ENCODE measurements at regions not wholly inside any gene's neighbourhood (a gene's known extent, or its start where the extent isn't known, plus 50 kb on each side); places are given as distances from the start of the nearest gene placed in this dataset.

DNA sequence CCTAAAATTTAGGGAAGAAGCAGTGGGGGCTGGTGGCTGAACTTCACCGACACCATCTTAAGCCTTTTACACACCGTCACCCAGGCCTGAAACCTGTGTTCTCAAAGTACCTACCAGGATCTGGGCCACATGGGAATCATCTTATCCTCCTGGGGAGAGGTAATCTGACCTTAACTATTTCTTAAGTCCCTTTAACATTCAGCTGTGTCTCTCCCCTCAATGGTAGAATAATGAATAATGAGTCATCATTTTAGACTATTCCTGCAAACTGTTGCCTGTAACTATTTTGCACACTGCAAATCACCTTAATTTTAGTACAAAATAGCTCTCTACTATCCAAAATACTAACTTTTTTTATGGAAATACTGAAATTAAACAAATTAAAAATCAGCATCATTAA is 149.4 kb upstream of the KLF7 start:
- ChIA-PET CTCF (no interaction called here), POLR2A (no interaction called here)
- TF ChIP-seq NFRKB (IDR thresholded peaks at IDR 0.05) (no peak), BHLHE40 (IDR thresholded peaks at IDR 0.05; ENCODE audit: borderline replicate concordance) (no peak), ZNF384 (IDR thresholded peaks at IDR 0.05) (no peak), LEF1 (IDR thresholded peaks at IDR 0.05; ENCODE audit: borderline replicate concordance) (no peak), TARDBP (IDR thresholded peaks at IDR 0.05) (no peak), SUZ12 (IDR thresholded peaks at IDR 0.05) (no peak), FOXK2 (IDR thresholded peaks at IDR 0.05) (no peak), ARNT (IDR thresholded peaks at IDR 0.05) (no peak), ELF4 (IDR thresholded peaks at IDR 0.05) (no peak), CTBP1 (IDR thresholded peaks at IDR 0.05; ENCODE audit: borderline replicate concordance) (no peak), SP1 (IDR thresholded peaks at IDR 0.05) (no peak), HDGF (IDR thresholded peaks at IDR 0.05; ENCODE audit: borderline replicate concordance) (no peak), FOXM1 (IDR thresholded peaks at IDR 0.05; ENCODE audit: borderline replicate concordance) (no peak), FOXA1 (IDR thresholded peaks at IDR 0.05) (no peak), L3MBTL2 (conservative IDR thresholded peaks at IDR 0.05) (no peak)
- TF ChIP-seq, protein P1, sequence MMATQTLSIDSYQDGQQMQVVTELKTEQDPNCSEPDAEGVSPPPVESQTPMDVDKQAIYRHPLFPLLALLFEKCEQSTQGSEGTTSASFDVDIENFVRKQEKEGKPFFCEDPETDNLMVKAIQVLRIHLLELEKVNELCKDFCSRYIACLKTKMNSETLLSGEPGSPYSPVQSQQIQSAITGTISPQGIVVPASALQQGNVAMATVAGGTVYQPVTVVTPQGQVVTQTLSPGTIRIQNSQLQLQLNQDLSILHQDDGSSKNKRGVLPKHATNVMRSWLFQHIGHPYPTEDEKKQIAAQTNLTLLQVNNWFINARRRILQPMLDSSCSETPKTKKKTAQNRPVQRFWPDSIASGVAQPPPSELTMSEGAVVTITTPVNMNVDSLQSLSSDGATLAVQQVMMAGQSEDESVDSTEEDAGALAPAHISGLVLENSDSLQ (IDR thresholded peaks at IDR 0.05) = no peak
- no peak for DNase-seq (ENCODE audit: extremely low spot score)

DNA sequence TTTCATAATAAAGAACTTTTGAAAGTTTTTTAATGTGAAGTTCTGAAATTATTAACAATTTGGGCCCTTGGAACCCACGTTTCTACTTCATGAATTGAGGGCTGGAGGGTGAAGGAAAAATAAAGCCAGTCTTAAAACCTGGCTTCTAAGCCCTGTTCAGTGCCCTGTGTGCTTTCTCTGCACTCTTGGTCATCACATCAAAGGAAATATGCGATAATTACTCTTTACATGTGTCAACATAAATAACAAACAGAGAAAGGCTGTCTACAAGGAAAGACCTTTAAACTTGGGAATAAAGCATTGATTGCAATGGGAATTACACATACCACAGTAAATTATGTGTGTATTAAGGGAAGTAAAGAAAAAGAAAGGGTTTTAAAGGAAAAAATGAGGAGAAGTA is 150.7 kb upstream of the KLF7 start:
- no peak for DNase-seq (ENCODE audit: extremely low spot score)
- ChIA-PET CTCF (no interaction called here), POLR2A (no interaction called here)
- no peak for TF ChIP-seq ZNF384 (IDR thresholded peaks at IDR 0.05)
- no peak for TF ChIP-seq BHLHE40 (IDR thresholded peaks at IDR 0.05; ENCODE audit: borderline replicate concordance)
- no peak for TF ChIP-seq SUZ12 (IDR thresholded peaks at IDR 0.05)

DNA sequence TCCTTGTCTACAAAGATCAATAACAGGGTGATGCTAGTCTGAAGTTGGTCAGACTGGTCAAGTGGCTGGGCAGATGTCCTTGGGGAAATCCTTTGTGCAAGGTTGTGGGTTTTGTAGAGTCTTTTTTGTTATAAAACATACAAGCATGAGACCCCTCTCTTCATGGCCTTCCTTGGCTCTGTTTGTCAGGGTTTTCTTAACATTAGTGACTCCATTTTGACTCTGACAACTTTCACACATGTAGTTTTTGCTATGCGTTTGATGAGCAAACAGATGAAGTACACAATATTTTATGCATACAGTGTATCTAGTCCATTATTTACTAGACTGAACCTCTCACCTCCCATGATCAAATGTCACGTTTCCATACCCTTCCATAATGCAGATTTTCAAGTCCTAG is 151.2 kb upstream of the KLF7 start:
- TF ChIP-seq ARNT (IDR thresholded peaks at IDR 0.05) = no peak
- no peak for TF ChIP-seq FOXK2 (IDR thresholded peaks at IDR 0.05)
- TF ChIP-seq CTBP1 (IDR thresholded peaks at IDR 0.05; ENCODE audit: borderline replicate concordance) = no peak
- TF ChIP-seq BHLHE40 (IDR thresholded peaks at IDR 0.05; ENCODE audit: borderline replicate concordance) = no peak
- TF ChIP-seq FOXA1 (IDR thresholded peaks at IDR 0.05) = no peak
- TF ChIP-seq, protein P1 (IDR thresholded peaks at IDR 0.05) = no peak
- TF ChIP-seq L3MBTL2 (conservative IDR thresholded peaks at IDR 0.05) = no peak
- TF ChIP-seq LEF1 (IDR thresholded peaks at IDR 0.05; ENCODE audit: borderline replicate concordance) = no peak
- TF ChIP-seq ZNF384 (IDR thresholded peaks at IDR 0.05) = no peak
- TF ChIP-seq FOXM1 (IDR thresholded peaks at IDR 0.05; ENCODE audit: borderline replicate concordance) = no peak
- TF ChIP-seq ELF4 (IDR thresholded peaks at IDR 0.05) = no peak
- TF ChIP-seq NFRKB (IDR thresholded peaks at IDR 0.05) = no peak
- CTCF ChIA-PET = no interaction called here
- DNase-seq (ENCODE audit: extremely low spot score) = no peak
- POLR2A ChIA-PET = no interaction called here

DNA sequence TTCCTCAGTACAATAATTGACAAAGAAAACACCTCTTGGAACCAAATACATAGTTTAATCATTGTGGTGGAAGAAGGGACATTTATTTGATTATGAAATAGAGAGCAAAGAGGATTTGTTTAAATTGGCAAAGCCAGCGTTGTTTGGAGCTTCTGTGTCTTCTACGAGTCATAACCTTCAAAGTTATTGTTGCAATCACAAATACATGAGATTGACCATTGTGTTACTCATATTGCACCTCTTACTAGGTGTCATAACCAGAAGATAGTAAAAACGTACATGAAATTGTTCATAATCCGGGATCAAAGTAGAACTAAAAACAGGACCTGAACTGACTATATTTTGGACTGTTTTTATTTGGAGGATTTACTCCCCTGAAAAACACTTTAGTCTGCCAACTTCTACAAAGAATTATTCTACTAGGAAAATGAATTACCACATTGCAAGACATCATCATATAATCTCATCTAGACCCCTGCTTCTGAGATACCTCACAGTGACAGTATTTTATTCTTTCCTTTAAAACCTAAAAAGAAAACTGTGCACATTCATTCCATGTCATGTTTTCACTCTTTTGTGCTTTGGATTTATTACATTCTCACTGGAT is 151.7 kb upstream of the KLF7 start:
- POLR2A ChIA-PET = no interaction called here
- DNase-seq (ENCODE audit: extremely low spot score) = no peak
- CTCF ChIA-PET = interaction anchor here (0.6 kb wide), 1 partner anchor 271 kb away, joined by 3 read pairs; no protein-coding TSS in a partner anchor
- TF ChIP-seq FOXA1 (IDR thresholded peaks at IDR 0.05) (no peak), FOXK2 (IDR thresholded peaks at IDR 0.05) (no peak), ZNF384 (IDR thresholded peaks at IDR 0.05) (no peak), FOXM1 (IDR thresholded peaks at IDR 0.05; ENCODE audit: borderline replicate concordance) (no peak), CTBP1 (IDR thresholded peaks at IDR 0.05; ENCODE audit: borderline replicate concordance) (no peak), LEF1 (IDR thresholded peaks at IDR 0.05; ENCODE audit: borderline replicate concordance) (no peak), SP1 (IDR thresholded peaks at IDR 0.05) (no peak)

DNA sequence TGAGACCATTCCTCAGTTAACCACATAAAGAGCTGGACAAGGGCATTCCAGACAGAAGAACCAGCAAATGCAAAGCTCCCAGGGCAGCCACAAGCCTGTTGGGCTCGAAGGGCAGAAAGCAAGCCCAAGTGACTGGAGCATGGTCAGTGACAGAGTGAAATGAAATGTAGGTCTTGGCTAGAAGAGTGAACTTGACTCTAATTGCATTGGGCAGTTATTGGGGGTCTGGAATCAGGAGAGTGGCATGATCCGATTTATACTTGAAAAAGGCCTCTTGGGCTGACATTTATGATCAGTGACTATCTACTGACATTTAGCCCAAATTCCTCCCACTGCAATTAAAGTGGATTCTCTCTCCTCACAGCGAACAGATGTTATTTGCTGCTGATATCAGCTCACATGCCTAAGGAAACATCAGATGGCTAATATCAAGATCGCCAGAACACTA is 152.5 kb upstream of the KLF7 start:
- no peak for DNase-seq (ENCODE audit: extremely low spot score)
- CTCF ChIA-PET = interaction anchor here (0.6 kb wide), 1 partner anchor 272 kb away, joined by 3 read pairs; no protein-coding TSS in a partner anchor
- POLR2A ChIA-PET = no interaction called here
- TF ChIP-seq BHLHE40 (IDR thresholded peaks at IDR 0.05; ENCODE audit: borderline replicate concordance) (no peak), LEF1 (IDR thresholded peaks at IDR 0.05; ENCODE audit: borderline replicate concordance) (no peak), HDGF (IDR thresholded peaks at IDR 0.05; ENCODE audit: borderline replicate concordance) (no peak), TARDBP (IDR thresholded peaks at IDR 0.05) (no peak), SP1 (IDR thresholded peaks at IDR 0.05) (no peak), CTBP1 (IDR thresholded peaks at IDR 0.05; ENCODE audit: borderline replicate concordance) (no peak), FOXK2 (IDR thresholded peaks at IDR 0.05) (no peak), ARNT (IDR thresholded peaks at IDR 0.05) (no peak), FOXA1 (IDR thresholded peaks at IDR 0.05) (no peak), FOXM1 (IDR thresholded peaks at IDR 0.05; ENCODE audit: borderline replicate concordance) (no peak)
- TF ChIP-seq, protein P1 (IDR thresholded peaks at IDR 0.05) = no peak

DNA sequence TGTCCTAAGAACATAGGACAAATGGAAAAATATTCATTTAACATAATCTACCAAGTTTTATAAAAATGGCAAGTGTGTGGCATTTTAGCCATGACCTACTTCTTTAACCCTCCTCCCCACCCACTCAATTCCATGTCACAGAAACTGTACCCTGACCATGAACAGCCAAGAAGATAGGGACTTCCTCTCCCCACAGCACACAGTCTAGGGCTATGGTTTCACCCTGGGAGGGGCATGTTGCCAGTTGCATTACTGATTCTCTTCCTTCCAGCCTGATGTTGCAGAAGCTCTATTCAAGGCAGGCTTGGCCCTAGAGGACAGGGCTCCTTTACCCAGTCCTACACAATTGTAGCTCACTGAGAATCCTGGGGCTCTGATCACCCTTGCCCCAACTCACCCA is 153.6 kb upstream of the KLF7 start:
- ChIA-PET CTCF (no interaction called here), POLR2A (no interaction called here)
- DNase-seq (ENCODE audit: extremely low spot score) = no peak
- TF ChIP-seq, protein P1 (IDR thresholded peaks at IDR 0.05) = no peak
- TF ChIP-seq LEF1 (IDR thresholded peaks at IDR 0.05; ENCODE audit: borderline replicate concordance) (no peak), BHLHE40 (IDR thresholded peaks at IDR 0.05; ENCODE audit: borderline replicate concordance) (no peak), NFRKB (IDR thresholded peaks at IDR 0.05) (no peak), SUZ12 (IDR thresholded peaks at IDR 0.05) (no peak)
